Caco-2 (cell line): ENCODE measurements at regions not wholly inside any gene's neighbourhood (a gene's known extent, or its start where the extent isn't known, plus 50 kb on each side); places are given as distances from the start of the nearest gene placed in this dataset.

Source experiments
- BruUV-seq: library from RNA; stranded (reverse); fragments of 400-500 nt; replicated peaks from 2 replicates; lab custom pipeline; 2021; lab: Mats Ljungman, UMichigan
- CTCF ChIA-PET: fragments of 300-600 bp; sonication (Branson Sonifier 250); formaldehyde crosslinking; loops from one replicate; lab custom pipeline; 2022; ENCODE audit warnings: antibody characterized with exemption; lab: Charles Lee
- POLR2A ChIA-PET: fragments of 300-600 bp; sonication (Branson Sonifier 250); formaldehyde crosslinking; loops from one replicate; lab custom pipeline; 2022; ENCODE audit warnings: antibody characterized with exemption; lab: Charles Lee
- DNase-seq, 2 experiments: peaks; one replicate each; pipeline versions ENCODE4 v3.0.0 to v3.0.0-alpha.2; 2020 to 2022
- H3K27me3 ChIP-seq: replicated peaks from 2 replicates; pipeline ENCODE4 v1.6.0; 2011; ENCODE audit warnings: low read length; ENCODE audit not compliant: control insufficient read depth, insufficient read depth
- H3K36me3 ChIP-seq: 2 replicates; pipeline ENCODE4 v1.5.1; 2011; ENCODE audit warnings: low read length; ENCODE audit not compliant: control insufficient read depth, insufficient read depth
- H3K4me1 ChIP-seq: fragments of 250-450 bp; sonication (Bioruptor Pico); 2 replicates; pipeline ENCODE4 v1.5.1; 2020; ENCODE audit warnings: mild to moderate bottlenecking
- H3K4me3 ChIP-seq: 2 replicates; pipeline ENCODE4 v1.5.1; 2011; ENCODE audit warnings: low read depth, mild to moderate bottlenecking, control low read depth, low read length
- H3K9me3 ChIP-seq: fragments of 250-450 bp; sonication (Bioruptor Pico); 2 replicates; pipeline ENCODE4 v1.5.1; 2020; ENCODE audit warnings: mild to moderate bottlenecking, moderate library complexity
- H3K27ac Mint-ChIP-seq: one replicate; pipeline ENCODE4 v1.8.0; 2022; ENCODE audit warnings: mixed read lengths; ENCODE audit not compliant: unreplicated experiment
- H3K27me3 Mint-ChIP-seq: one replicate; pipeline ENCODE4 v1.8.0; 2022; ENCODE audit warnings: mixed read lengths; ENCODE audit not compliant: insufficient read depth, unreplicated experiment
- H3K36me3 Mint-ChIP-seq: one replicate; pipeline ENCODE4 v1.8.0; 2022; ENCODE audit warnings: mild to moderate bottlenecking, mixed read lengths; ENCODE audit not compliant: insufficient read depth, unreplicated experiment
- H3K4me1 Mint-ChIP-seq: one replicate; pipeline ENCODE4 v1.8.0; 2022; ENCODE audit warnings: low read depth, mixed read lengths; ENCODE audit not compliant: unreplicated experiment
- H3K4me3 Mint-ChIP-seq: one replicate; pipeline ENCODE4 v1.8.0; 2022; ENCODE audit warnings: mild to moderate bottlenecking, moderate library complexity, mixed read lengths; ENCODE audit not compliant: unreplicated experiment
- H3K9me3 Mint-ChIP-seq: one replicate; pipeline ENCODE4 v1.8.0; 2022; ENCODE audit warnings: mixed read lengths; ENCODE audit not compliant: unreplicated experiment
- CTCF ChIP-seq, 2 experiments: fragments of 200-600 bp in 1 of 2; IDR thresholded peaks; 1 replicate in 1 of 2; 2 replicates in 1 of 2; pipeline versions ENCODE4 v1.5.1 to v1.8.0; 2011 to 2022; ENCODE audit warnings: antibody characterized with exemption in 1 of 2, control low read depth in 1 of 2, inconsistent platforms in 1 of 2, low read depth in 1 of 2, low read length in 1 of 2, mild to moderate bottlenecking in 1 of 2, moderate library complexity in 1 of 2; ENCODE audit not compliant: insufficient read depth in 1 of 2, severe bottlenecking in 1 of 2, unreplicated experiment in 1 of 2
- intact Hi-C: fragments of 100-400 bp; cut with micrococcal nuclease; formaldehyde crosslinking; loops from one replicate; pipeline ENCODE4 v1.10.0; 2022; ENCODE audit not compliant: unreplicated experiment

DNA sequence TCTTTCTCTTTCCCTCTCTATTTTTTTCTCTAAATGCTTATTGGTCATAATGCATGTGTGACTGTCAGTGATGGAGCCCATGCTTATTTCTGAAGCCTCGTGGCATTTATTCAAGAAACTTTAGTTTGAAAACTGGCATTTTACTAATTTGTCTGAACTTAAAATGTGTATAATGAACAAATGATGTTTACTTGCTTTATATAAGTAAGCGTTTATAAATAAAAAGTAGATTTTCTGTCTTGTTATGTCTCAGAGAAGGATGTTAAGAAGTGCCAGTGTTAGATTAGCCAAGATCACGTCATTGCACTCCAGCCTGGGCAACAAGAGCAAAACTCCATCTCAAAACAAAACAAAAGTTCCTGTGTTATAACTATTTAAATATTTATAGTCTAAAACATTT is 1568.1 kb downstream of the EFNB2 start:
- no TSS peak for BruUV-seq
- POLR2A ChIA-PET: no interaction called here
- Mint-ChIP-seq H3K27me3 (peaks cover 8% of the 10 kb centered on the region), H3K9me3 (peaks cover 9% of the 10 kb centered on the region), H3K36me3 (no peaks in the 10 kb centered on the region), H3K27ac (no peak overlapping the region), H3K4me3 (no peak overlapping the region), H3K4me1 (no peaks in the 10 kb centered on the region)
- DNase-seq: no peak
- intact Hi-C loops: no loop called here
- CTCF ChIA-PET: no interaction called here
- H3K4me3 ChIP-seq: no peak overlapping the region
- no peaks in the 10 kb centered on the region for H3K36me3 ChIP-seq
- no peak for TF ChIP-seq CTCF (IDR thresholded peaks at IDR 0.05; ENCODE audit: insufficient read depth in 1 of 2, low read depth in 1 of 2, low read length in 1 of 2, severe bottlenecking in 1 of 2, unreplicated experiment in 1 of 2)
- H3K27me3 ChIP-seq: no peaks in the 10 kb centered on the region
- H3K9me3 ChIP-seq: no peaks in the 10 kb centered on the region
- no peaks in the 10 kb centered on the region for H3K4me1 ChIP-seq

DNA sequence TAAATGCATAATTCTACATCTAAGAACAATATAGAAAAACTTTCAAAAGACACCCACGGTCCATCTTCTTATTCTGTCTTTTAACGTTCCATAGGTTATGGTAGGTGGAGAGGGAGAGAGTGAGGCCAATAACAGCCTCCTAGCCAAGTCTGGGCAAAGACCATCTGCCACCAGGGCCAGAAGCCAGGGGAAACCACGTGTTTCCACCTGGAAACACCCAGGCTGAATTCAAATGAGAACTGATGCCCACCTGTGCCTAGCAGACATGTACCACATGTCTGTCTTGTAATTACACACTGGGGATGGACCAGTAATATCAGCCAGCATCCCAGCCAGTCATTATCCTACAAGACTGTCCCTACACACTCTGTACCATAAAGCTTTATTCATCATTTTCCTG is 1573.1 kb downstream of the EFNB2 start:
- no peaks in the 10 kb centered on the region for H3K36me3 ChIP-seq
- H3K4me1 ChIP-seq: no peaks in the 10 kb centered on the region
- CTCF ChIA-PET: no interaction called here
- no peak overlapping the region for H3K4me3 ChIP-seq
- Mint-ChIP-seq H3K36me3 (no peaks in the 10 kb centered on the region), H3K27ac (no peak overlapping the region), H3K9me3 (peaks cover 9% of the 10 kb centered on the region), H3K4me3 (no peak overlapping the region), H3K4me1 (no peaks in the 10 kb centered on the region), H3K27me3 (peaks cover 8% of the 10 kb centered on the region)
- intact Hi-C loops: no loop called here
- POLR2A ChIA-PET: no interaction called here
- DNase-seq: no peak
- no peak for TF ChIP-seq CTCF (IDR thresholded peaks at IDR 0.05; ENCODE audit: insufficient read depth in 1 of 2, low read depth in 1 of 2, low read length in 1 of 2, severe bottlenecking in 1 of 2, unreplicated experiment in 1 of 2)
- no peaks in the 10 kb centered on the region for H3K9me3 ChIP-seq
- BruUV-seq: no TSS peak
- no peaks in the 10 kb centered on the region for H3K27me3 ChIP-seq

DNA sequence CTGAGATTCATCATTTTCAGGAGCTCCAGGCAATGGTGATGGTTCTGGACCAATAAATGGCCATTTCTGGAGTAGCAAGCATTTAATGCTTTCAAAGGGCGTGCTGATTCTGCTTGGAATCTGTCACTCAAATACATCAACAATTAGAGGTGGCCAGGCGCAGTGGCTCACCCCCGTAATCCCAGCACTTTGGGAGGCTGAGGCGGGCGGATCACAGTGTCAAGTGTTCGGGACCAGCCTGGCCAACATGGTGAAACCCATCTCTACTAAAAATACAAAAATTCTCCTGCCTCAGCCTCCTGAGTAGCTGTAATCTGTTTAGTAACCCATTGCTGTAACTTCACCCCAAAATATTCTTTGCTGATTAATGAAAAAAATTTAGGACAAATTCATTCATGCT is 1574.2 kb downstream of the EFNB2 start:
- H3K9me3 ChIP-seq: no peaks in the 10 kb centered on the region
- H3K4me1 Mint-ChIP-seq: no peaks in the 10 kb centered on the region
- intact Hi-C loops: no loop called here
- no peaks in the 10 kb centered on the region for H3K36me3 ChIP-seq
- no peak for DNase-seq
- no peak overlapping the region for H3K27ac Mint-ChIP-seq
- no peaks in the 10 kb centered on the region for H3K27me3 ChIP-seq
- H3K4me3 ChIP-seq: no peak overlapping the region
- H3K27me3 Mint-ChIP-seq: peaks cover 8% of the 10 kb centered on the region
- no peak overlapping the region for H3K4me3 Mint-ChIP-seq
- ChIA-PET CTCF (no interaction called here), POLR2A (no interaction called here)
- H3K4me1 ChIP-seq: no peaks in the 10 kb centered on the region
- BruUV-seq: no TSS peak
- no peak for TF ChIP-seq CTCF (IDR thresholded peaks at IDR 0.05; ENCODE audit: insufficient read depth in 1 of 2, low read depth in 1 of 2, low read length in 1 of 2, severe bottlenecking in 1 of 2, unreplicated experiment in 1 of 2)
- H3K9me3 Mint-ChIP-seq: peaks cover 9% of the 10 kb centered on the region
- H3K36me3 Mint-ChIP-seq: no peaks in the 10 kb centered on the region
